ENCODE measurements at regions not wholly inside any gene's neighbourhood (a gene's known extent, or its start where the extent isn't known, plus 50 kb on each side); places are given as distances from the start of the nearest gene placed in this dataset.

GRCh38 chr11:28504555-28505110, 396.4 kb downstream of the METTL15 start:
- Histone ChIP-seq H3K9me3 (ENCODE audit: control insufficient read depth in 1 of 2, insufficient read depth in 1 of 2, low read depth in 1 of 2, low read length in 2 of 2) (no peaks in the 10 kb centered on the region), H3K4me1 (ENCODE audit: control insufficient read depth in 1 of 2, insufficient read depth in 2 of 2, low read length in 2 of 2) (no peaks in the 10 kb centered on the region), H3K27me3 (ENCODE audit: insufficient read depth, low read length) (no peaks in the 10 kb centered on the region), H3K9ac (ENCODE audit: low read length) (no peak overlapping the region), H3K27ac (ENCODE audit: low read depth, low read length) (no peak overlapping the region), H3K79me2 (ENCODE audit: insufficient read depth, low read length) (no peaks in the 10 kb centered on the region), H2AFZ (ENCODE audit: low read depth, low read length, poor library complexity, severe bottlenecking) (no peak overlapping the region), H3K9me2 (ENCODE audit: insufficient read depth) (no peaks in the 10 kb centered on the region), H3K4me3 (replicated peaks in 1 of 2; ENCODE audit: low read depth in 1 of 2, low read length in 2 of 2) (no peak overlapping the region), H3K36me3 (ENCODE audit: control insufficient read depth in 1 of 2, insufficient read depth in 2 of 2, low read length in 2 of 2) (no peaks in the 10 kb centered on the region), H3K4me2 (ENCODE audit: low read length) (no peak overlapping the region), H4K20me1 (ENCODE audit: insufficient read depth) (no peaks in the 10 kb centered on the region)
- ChIA-PET POLR2A (no interaction called here), RAD21 (ENCODE audit: low non-redundant PET in 1 of 2, low total read pairs in 2 of 2, uncharacterized antibody in 2 of 2, unreplicated experiment in 2 of 2) (no interaction called here), CTCF (no interaction called here)
- DNase-seq (ENCODE audit: low read depth, low spot score) (no peak), ATAC-seq (no peak)
- TF ChIP-seq CBX3 (IDR thresholded peaks at IDR 0.05; ENCODE audit: low read depth): no peak
- TF ChIP-seq TCF7L2 (IDR thresholded peaks at IDR 0.05; ENCODE audit: borderline replicate concordance, extremely low read depth, insufficient read depth, insufficient read length): no peak
- no peak for TF ChIP-seq ZFX (IDR thresholded peaks at IDR 0.05)
- TF ChIP-seq ELF1 (IDR thresholded peaks at IDR 0.05; ENCODE audit: borderline replicate concordance, low read depth): no peak
- no peak for TF ChIP-seq POLR2AphosphoS5 (IDR thresholded peaks at IDR 0.05; ENCODE audit: low read depth, low read length)
- no peak for TF ChIP-seq SRF (IDR thresholded peaks at IDR 0.05; ENCODE audit: low read depth)
- no peak for TF ChIP-seq FOSL1 (IDR thresholded peaks at IDR 0.05; ENCODE audit: low read depth)
- TF ChIP-seq ATF3 (IDR thresholded peaks at IDR 0.05): no peak
- TF ChIP-seq JUND (IDR thresholded peaks at IDR 0.05): no peak
- TF ChIP-seq SIN3A (IDR thresholded peaks at IDR 0.05; ENCODE audit: low read depth): no peak
- no peak for TF ChIP-seq EZH2 (IDR thresholded peaks at IDR 0.05)
- TF ChIP-seq CTCF (IDR thresholded peaks at IDR 0.05 in 2 of 3, conservative IDR thresholded peaks at IDR 0.05 in 1 of 3; ENCODE audit: borderline replicate concordance in 1 of 3, insufficient read depth in 1 of 3, low read depth in 2 of 3, low read length in 2 of 3): no peak
- no peak for TF ChIP-seq RAD21 (IDR thresholded peaks at IDR 0.05; ENCODE audit: low read depth)
- no peak for TF ChIP-seq REST (IDR thresholded peaks at IDR 0.05; ENCODE audit: low read depth)
- BruUV-seq (replicated peaks): no TSS peak
- intact Hi-C loops (cut with micrococcal nuclease): no loop called here
